ENCODE measurements at regions not wholly inside any gene's neighbourhood (a gene's known extent, or its start where the extent isn't known, plus 50 kb on each side); places are given as distances from the start of the nearest gene placed in this dataset.

DNA sequence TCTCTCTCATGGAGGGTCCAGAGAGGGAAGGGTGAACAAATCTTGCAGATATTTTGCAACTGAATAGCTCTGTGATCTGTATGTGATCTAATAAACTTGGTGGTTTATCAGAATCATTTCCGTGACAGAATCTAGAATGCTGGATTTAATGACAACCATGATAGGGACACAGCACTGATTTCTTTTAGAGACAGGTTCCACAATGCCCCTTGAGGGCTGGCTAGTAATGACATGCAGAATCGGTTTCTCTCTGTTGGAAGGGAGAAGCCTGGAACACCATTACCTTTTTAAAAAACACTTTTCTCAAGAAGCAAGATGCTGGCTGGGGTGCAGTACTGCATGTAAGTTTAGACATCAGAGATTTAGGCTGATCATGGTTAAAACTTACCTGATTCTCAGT lies 313.4 kb downstream of the CDH26 start:
- TF ChIP-seq POLR2AphosphoS5 (IDR thresholded peaks at IDR 0.05; ENCODE audit: low read depth, low read length): no peak
- no peak for TF ChIP-seq FOXP2 (optimal IDR thresholded peaks at IDR 0.05; ENCODE audit: borderline replicate concordance, extremely low read depth, extremely low read length, insufficient read depth)
- TF ChIP-seq, protein P1, sequence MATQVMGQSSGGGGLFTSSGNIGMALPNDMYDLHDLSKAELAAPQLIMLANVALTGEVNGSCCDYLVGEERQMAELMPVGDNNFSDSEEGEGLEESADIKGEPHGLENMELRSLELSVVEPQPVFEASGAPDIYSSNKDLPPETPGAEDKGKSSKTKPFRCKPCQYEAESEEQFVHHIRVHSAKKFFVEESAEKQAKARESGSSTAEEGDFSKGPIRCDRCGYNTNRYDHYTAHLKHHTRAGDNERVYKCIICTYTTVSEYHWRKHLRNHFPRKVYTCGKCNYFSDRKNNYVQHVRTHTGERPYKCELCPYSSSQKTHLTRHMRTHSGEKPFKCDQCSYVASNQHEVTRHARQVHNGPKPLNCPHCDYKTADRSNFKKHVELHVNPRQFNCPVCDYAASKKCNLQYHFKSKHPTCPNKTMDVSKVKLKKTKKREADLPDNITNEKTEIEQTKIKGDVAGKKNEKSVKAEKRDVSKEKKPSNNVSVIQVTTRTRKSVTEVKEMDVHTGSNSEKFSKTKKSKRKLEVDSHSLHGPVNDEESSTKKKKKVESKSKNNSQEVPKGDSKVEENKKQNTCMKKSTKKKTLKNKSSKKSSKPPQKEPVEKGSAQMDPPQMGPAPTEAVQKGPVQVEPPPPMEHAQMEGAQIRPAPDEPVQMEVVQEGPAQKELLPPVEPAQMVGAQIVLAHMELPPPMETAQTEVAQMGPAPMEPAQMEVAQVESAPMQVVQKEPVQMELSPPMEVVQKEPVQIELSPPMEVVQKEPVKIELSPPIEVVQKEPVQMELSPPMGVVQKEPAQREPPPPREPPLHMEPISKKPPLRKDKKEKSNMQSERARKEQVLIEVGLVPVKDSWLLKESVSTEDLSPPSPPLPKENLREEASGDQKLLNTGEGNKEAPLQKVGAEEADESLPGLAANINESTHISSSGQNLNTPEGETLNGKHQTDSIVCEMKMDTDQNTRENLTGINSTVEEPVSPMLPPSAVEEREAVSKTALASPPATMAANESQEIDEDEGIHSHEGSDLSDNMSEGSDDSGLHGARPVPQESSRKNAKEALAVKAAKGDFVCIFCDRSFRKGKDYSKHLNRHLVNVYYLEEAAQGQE (IDR thresholded peaks at IDR 0.05; ENCODE audit: insufficient read depth in 1 of 2, low read depth in 2 of 2, low read length in 2 of 2): no peak

DNA sequence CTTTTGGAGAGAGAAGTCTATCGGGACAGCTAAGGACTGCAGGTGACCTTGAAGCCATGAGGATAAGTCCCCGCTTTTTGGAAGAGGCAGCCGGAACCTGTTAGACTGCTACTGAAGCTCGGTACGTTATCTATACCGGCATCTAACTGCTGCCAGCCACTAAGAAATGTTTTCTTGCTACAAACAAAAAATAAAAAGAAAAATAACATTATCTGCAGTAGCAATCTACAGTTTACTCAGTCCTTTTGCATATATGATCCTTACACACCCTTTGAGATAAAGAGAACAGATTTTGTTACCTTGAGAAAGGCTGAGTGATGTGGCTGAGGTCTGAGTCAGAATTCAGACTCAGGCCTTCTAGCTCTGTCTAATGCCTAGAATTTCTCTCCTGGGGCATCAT lies 314.6 kb downstream of the CDH26 start:
- TF ChIP-seq FOXP2 (optimal IDR thresholded peaks at IDR 0.05; ENCODE audit: borderline replicate concordance, extremely low read depth, extremely low read length, insufficient read depth) (no peak), SIN3A (IDR thresholded peaks at IDR 0.05; ENCODE audit: borderline replicate concordance, insufficient read depth, low read length) (no peak), TAF1 (IDR thresholded peaks at IDR 0.05; ENCODE audit: borderline replicate concordance, insufficient read depth, low read length) (no peak), POLR2AphosphoS5 (IDR thresholded peaks at IDR 0.05; ENCODE audit: low read depth, low read length) (no peak)
- TF ChIP-seq, protein P1 (IDR thresholded peaks at IDR 0.05; ENCODE audit: insufficient read depth in 1 of 2, low read depth in 2 of 2, low read length in 2 of 2): no peak

DNA sequence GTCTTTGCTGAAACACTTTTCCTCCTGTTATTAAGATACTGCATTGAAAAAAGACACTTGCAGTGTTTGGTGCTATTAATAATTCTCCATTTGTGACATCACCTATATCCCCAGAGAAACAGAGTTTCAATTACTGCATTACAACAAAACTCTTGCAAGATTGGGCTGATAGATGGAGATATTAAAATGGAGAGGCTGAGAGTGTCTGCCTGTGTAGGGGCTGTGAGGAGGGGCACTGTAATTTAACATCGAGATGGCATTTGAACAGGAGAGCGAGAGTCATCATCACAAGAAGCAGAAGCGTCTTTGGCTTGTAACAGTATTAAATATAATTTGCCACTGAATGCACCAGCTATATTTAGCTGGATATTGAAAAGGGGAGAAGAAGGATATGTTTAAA lies 316.5 kb downstream of the CDH26 start:
- TF ChIP-seq SIN3A (IDR thresholded peaks at IDR 0.05; ENCODE audit: borderline replicate concordance, insufficient read depth, low read length) (no peak), FOXP2 (optimal IDR thresholded peaks at IDR 0.05; ENCODE audit: borderline replicate concordance, extremely low read depth, extremely low read length, insufficient read depth) (no peak), TAF1 (IDR thresholded peaks at IDR 0.05; ENCODE audit: borderline replicate concordance, insufficient read depth, low read length) (no peak), POLR2AphosphoS5 (IDR thresholded peaks at IDR 0.05; ENCODE audit: low read depth, low read length) (no peak)
- TF ChIP-seq, protein P1 (IDR thresholded peaks at IDR 0.05; ENCODE audit: insufficient read depth in 1 of 2, low read depth in 2 of 2, low read length in 2 of 2): no peak

DNA sequence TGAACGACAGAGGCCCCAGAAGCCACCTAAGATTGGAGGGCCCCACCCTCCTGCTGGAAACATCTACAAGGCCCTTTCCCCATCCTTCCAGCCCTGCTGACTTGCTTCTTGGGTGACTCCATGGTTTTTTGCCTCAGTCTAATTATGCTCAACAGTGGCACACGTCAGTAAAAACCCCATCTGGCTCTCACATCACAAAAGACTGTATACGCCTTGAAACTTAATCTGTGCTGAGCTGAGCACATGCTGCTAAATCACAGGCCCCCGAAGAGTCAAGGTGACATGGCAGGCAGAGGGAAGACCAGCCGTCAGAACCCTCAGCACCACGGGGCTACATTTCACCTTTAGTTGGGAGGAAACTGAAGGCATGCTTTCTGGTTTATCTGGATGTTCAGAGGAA lies 323.1 kb downstream of the CDH26 start:
- TF ChIP-seq, protein P1 (IDR thresholded peaks at IDR 0.05; ENCODE audit: insufficient read depth in 1 of 2, low read depth in 2 of 2, low read length in 2 of 2): no peak
- no peak for TF ChIP-seq TAF1 (IDR thresholded peaks at IDR 0.05; ENCODE audit: borderline replicate concordance, insufficient read depth, low read length)
- no peak for TF ChIP-seq FOXP2 (optimal IDR thresholded peaks at IDR 0.05; ENCODE audit: borderline replicate concordance, extremely low read depth, extremely low read length, insufficient read depth)
- TF ChIP-seq SIN3A (IDR thresholded peaks at IDR 0.05; ENCODE audit: borderline replicate concordance, insufficient read depth, low read length): no peak
- no peak for TF ChIP-seq POLR2AphosphoS5 (IDR thresholded peaks at IDR 0.05; ENCODE audit: low read depth, low read length)

DNA sequence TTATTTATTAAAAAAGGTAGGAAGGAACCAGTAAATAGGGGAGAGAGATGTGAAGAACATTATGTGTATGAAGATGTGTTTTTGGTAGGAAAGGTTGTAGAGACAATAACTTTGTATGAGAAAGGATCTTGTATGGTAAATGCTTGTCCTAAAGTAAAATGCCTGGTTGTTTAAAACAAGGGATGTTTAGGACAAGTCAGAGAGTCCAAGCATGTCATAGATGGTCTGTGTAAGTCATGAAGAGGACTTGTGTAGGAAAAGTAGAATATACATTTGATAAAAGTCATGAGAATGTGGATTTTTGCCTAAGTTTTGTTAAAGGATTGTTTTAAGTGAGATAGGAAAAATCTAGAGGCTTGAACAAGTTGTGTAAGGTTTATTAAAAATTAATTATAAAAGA lies 325.1 kb downstream of the CDH26 start:
- TF ChIP-seq TAF1 (IDR thresholded peaks at IDR 0.05; ENCODE audit: borderline replicate concordance, insufficient read depth, low read length): no peak
- no peak for TF ChIP-seq FOXP2 (optimal IDR thresholded peaks at IDR 0.05; ENCODE audit: borderline replicate concordance, extremely low read depth, extremely low read length, insufficient read depth)
- no peak for TF ChIP-seq SIN3A (IDR thresholded peaks at IDR 0.05; ENCODE audit: borderline replicate concordance, insufficient read depth, low read length)
- no peak for TF ChIP-seq POLR2AphosphoS5 (IDR thresholded peaks at IDR 0.05; ENCODE audit: low read depth, low read length)
- TF ChIP-seq, protein P1 (IDR thresholded peaks at IDR 0.05; ENCODE audit: insufficient read depth in 1 of 2, low read depth in 2 of 2, low read length in 2 of 2): no peak

Measured in PFSK-1 (cell line).